T-helper 17 cell (primary cell): ENCODE measurements at regions not wholly inside any gene's neighbourhood (a gene's known extent, or its start where the extent isn't known, plus 50 kb on each side); places are given as distances from the start of the nearest gene placed in this dataset.

ENCODE experiments used
- ATAC-seq: fragments of 150-1000 bp; cut with Tn5 transposase; 2 replicates; pipeline ENCODE4 v1.10.0; 2021; ENCODE audit warnings: mild to moderate bottlenecking, moderate library complexity
- DNase-seq, 3 donors: peaks; one replicate each; pipeline versions ENCODE4 v3.0.0 to v3.0.0-alpha.2; 2020 to 2021
- H3K9me3 ChIP-seq: one replicate; pipeline ENCODE4 v1.7.0; 2013; ENCODE audit warnings: low read length, mild to moderate bottlenecking; ENCODE audit not compliant: control insufficient read depth, poor library complexity, severe bottlenecking
- H3K27ac Mint-ChIP-seq: one replicate; pipeline ENCODE4 v1.8.0; 2022; ENCODE audit warnings: mild to moderate bottlenecking, moderate library complexity, mixed read lengths
- H3K27me3 Mint-ChIP-seq: one replicate; pipeline ENCODE4 v1.8.0; 2022; ENCODE audit warnings: mixed read lengths
- H3K36me3 Mint-ChIP-seq: one replicate; pipeline ENCODE4 v1.8.0; 2022; ENCODE audit warnings: low read depth, mixed read lengths
- H3K4me1 Mint-ChIP-seq: one replicate; pipeline ENCODE4 v1.8.0; 2022; ENCODE audit warnings: mild to moderate bottlenecking, mixed read lengths
- H3K4me3 Mint-ChIP-seq: one replicate; pipeline ENCODE4 v1.8.0; 2022; ENCODE audit warnings: mild to moderate bottlenecking, moderate library complexity, mixed read lengths

DNA sequence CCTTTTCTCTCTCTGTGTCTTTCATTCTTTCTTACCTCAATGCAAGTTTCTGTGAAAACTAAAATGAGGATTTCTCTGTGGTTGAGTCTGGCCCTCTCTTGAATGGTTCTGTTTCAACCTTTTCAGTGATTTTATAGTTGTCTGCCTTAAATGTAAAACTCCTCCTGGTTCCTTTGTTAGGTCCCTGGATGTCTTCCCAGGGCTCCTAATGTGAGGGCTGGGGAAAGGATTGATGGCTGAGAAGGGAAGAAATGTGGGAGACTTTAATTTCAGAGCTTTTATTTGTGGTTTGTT, 90.6 kb upstream of the GRM7 start:
- no peaks in the 10 kb centered on the region for H3K27me3 Mint-ChIP-seq
- DNase-seq: no peak
- no peak overlapping the region for H3K4me3 Mint-ChIP-seq
- H3K4me1 Mint-ChIP-seq: no peaks in the 10 kb centered on the region
- ATAC-seq: no peak
- H3K27ac Mint-ChIP-seq: no peak overlapping the region
- H3K36me3 Mint-ChIP-seq: no peaks in the 10 kb centered on the region
- H3K9me3 ChIP-seq: no peaks in the 10 kb centered on the region

DNA sequence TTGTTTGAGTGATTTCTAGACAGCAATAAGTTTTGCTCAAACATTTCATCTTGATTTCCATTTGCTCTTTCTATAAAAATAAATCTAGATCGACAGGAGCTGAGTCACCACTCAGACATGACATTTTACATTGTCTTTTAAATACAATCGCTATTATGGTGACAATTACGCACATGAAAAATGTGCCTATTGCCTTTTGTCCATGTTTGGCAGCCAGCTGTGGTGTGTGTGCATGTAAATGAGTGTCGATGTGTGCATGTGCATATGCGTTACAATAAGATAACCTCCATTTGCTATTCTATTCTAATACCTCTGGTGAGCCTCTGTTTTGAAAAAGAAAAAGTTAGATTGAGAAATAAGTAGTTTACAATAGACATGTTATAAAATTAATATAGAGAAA, 89.7 kb upstream of the GRM7 start:
- Mint-ChIP-seq H3K36me3 (no peaks in the 10 kb centered on the region), H3K27me3 (no peaks in the 10 kb centered on the region), H3K27ac (no peak overlapping the region), H3K4me3 (no peak overlapping the region), H3K4me1 (no peaks in the 10 kb centered on the region)
- no peaks in the 10 kb centered on the region for H3K9me3 ChIP-seq
- ATAC-seq (no peak), DNase-seq (no peak)

DNA sequence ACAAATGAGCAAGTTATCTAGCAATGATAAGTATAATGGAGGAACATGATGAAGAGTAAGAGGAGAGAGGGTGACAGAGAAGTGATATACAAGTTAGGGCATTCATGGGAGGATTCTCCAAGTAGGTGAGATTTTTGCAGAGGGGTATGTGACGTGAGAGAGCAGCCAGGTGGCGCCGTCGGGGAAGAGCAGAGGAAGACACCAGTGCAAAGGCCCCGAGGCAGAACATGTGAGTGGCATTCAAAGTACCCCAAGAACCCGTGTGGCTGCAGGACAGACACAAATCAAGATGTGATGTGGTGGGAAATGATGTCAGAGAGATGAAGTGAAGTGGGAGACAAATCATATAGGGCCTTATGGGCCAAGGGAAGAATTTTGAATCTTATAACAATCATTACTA, 81.8 kb upstream of the GRM7 start:
- H3K9me3 ChIP-seq: no peaks in the 10 kb centered on the region
- H3K4me1 Mint-ChIP-seq: no peaks in the 10 kb centered on the region
- H3K4me3 Mint-ChIP-seq: no peak overlapping the region
- H3K27ac Mint-ChIP-seq: no peak overlapping the region
- DNase-seq (no peak), ATAC-seq (no peak)
- no peaks in the 10 kb centered on the region for H3K27me3 Mint-ChIP-seq
- H3K36me3 Mint-ChIP-seq: no peaks in the 10 kb centered on the region

DNA sequence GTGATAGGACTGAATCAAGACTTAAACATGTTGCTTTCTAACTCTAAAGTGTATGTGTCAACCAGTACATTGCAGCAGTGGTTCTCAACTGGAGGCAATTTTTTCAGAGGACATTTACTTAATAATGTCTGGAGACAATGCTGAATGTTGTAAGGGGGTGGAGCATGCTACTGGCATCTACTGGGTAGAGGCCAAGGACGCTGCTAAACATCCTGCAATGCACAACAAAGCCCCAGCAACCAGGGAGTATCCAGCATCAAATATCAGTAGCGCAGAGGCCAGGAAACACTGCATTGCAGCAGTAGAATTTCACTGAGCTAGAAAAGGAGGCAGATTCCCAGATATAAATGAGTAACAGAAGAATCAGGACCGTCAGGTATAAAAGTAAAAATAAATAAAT, 79.8 kb upstream of the GRM7 start:
- H3K9me3 ChIP-seq: no peaks in the 10 kb centered on the region
- Mint-ChIP-seq H3K36me3 (no peaks in the 10 kb centered on the region), H3K27ac (no peak overlapping the region), H3K4me1 (no peaks in the 10 kb centered on the region), H3K27me3 (no peaks in the 10 kb centered on the region), H3K4me3 (no peak overlapping the region)
- ATAC-seq (no peak), DNase-seq (no peak)

DNA sequence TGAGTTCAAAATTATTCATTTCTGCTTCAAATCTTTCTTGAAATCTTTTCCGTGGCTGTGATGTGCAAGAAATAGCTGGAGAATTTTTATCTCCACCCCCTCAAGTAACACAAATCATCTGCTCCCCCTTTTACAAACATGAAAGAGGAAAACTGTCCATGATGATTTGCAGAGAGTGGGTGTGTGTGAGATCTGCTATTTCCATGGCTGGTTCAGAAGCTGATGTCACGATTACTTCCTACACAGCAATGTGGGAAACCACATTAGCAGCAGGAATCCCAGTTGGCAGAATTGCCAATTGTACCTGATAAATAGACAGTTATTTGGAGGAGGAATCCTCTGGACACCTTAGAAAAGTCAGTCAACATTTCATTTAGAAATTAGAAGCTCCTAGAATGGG, 75.2 kb upstream of the GRM7 start:
- no peaks in the 10 kb centered on the region for H3K4me1 Mint-ChIP-seq
- H3K36me3 Mint-ChIP-seq: no peaks in the 10 kb centered on the region
- H3K27me3 Mint-ChIP-seq: no peaks in the 10 kb centered on the region
- H3K27ac Mint-ChIP-seq: no peak overlapping the region
- no peak for DNase-seq
- H3K9me3 ChIP-seq: no peaks in the 10 kb centered on the region
- no peak for ATAC-seq
- no peak overlapping the region for H3K4me3 Mint-ChIP-seq

DNA sequence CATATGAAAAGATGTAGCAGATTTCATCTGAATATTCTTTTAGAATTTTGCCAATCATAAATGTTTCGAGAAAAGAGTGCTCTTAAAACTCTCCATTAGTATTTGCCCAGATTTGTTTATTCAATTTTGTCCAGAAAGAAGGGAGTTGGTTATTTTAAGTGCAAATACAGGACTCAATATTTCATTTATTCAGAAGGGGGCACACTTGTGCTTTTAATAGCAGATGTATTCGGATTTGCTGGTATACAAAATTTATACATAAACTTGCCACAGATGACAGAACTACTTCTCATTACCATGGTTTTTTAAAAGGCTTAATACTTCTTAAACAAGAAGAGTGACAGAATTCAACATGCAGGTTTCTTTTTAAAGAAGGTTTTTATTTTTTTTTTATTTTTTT, 69.8 kb upstream of the GRM7 start:
- no peak for DNase-seq
- Mint-ChIP-seq H3K27ac (no peak overlapping the region), H3K36me3 (no peaks in the 10 kb centered on the region), H3K4me1 (no peaks in the 10 kb centered on the region), H3K27me3 (no peaks in the 10 kb centered on the region), H3K4me3 (no peak overlapping the region)
- ATAC-seq: no peak
- H3K9me3 ChIP-seq: no peaks in the 10 kb centered on the region

DNA sequence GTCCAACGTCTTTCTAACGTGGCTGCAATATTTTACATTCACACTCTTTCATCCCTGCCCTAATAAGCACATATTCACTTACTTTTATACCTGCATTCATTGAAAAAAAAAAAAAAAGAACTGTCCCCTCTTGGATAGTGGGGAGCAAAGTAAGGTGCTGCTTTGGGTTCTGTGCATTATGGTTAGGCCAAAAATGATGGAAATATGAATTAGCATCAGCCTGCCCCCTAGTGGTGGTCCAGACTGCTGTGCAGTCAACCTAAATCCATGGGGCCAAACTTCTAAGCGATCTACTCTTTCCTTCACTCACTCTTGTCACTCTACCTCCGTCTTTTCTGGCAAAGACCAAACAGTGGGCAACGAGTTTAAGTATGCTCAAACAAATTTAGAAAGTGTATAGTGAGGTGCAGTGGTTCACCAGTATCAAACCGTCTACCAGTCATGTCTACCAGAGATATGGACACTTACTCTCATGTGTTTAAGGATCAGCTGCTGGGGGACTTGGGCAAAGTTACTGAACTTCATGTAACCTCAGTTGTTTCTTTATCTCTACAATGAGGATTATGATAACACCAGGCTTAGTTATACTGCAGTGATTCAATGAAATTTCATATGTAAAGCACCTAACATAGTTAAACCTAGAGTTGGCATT, 61.5 kb upstream of the GRM7 start:
- no peaks in the 10 kb centered on the region for H3K9me3 ChIP-seq
- H3K27me3 Mint-ChIP-seq: no peaks in the 10 kb centered on the region

DNA sequence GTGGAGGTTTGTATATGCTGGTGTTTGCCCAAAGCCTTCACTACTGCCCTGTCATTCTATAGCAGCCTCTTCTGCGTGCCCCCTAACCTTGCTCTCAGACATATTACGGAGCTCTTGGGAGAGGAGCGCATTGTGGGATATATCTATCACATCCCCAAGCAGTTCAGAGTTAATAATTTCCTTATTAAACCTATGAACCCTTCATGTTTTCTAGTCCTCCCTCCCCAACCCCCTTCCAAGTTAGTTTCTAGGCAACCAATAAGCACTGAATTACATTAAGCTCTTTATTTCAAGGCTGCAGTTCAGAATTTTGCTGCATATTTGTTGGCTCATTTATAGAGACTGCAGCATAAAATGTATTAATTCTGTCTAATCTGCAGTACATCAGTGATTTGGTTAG, 57.3 kb upstream of the GRM7 start:
- Mint-ChIP-seq H3K27me3 (no peaks in the 10 kb centered on the region), H3K27ac (no peak overlapping the region), H3K36me3 (no peaks in the 10 kb centered on the region), H3K4me1 (no peaks in the 10 kb centered on the region), H3K4me3 (no peak overlapping the region)
- H3K9me3 ChIP-seq: no peaks in the 10 kb centered on the region
- ATAC-seq (no peak), DNase-seq (no peak)

More for the DNA sequence above, 61.5 kb upstream of the GRM7 start:
- no peak for DNase-seq
- Mint-ChIP-seq H3K4me1 (no peaks in the 10 kb centered on the region), H3K27ac (no peak overlapping the region), H3K36me3 (no peaks in the 10 kb centered on the region), H3K4me3 (peak overlapping the region; percentile 2)
- no peak for ATAC-seq

DNA sequence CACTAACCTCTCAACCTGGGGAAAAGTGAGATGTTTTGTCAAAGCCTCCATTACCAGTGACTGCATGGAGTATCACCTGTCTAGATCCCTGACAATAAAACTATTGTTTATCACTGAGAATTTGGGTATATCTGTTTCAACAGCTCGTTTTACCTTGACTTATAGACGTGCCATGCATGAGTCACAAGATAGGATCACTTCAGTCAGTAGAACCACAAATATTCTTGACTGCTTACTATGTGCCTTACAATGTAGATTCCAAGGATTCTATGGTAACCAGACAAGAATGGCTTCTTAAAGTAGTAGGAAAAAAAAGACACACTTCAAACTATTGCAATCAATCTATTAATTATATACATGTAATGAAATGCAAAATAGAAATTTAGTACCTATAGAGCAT, 55.7 kb upstream of the GRM7 start:
- no peaks in the 10 kb centered on the region for H3K36me3 Mint-ChIP-seq
- H3K27me3 Mint-ChIP-seq: no peaks in the 10 kb centered on the region
- DNase-seq (no peak), ATAC-seq (no peak)
- H3K4me1 Mint-ChIP-seq: no peaks in the 10 kb centered on the region
- no peak overlapping the region for H3K4me3 Mint-ChIP-seq
- H3K9me3 ChIP-seq: no peaks in the 10 kb centered on the region
- H3K27ac Mint-ChIP-seq: no peak overlapping the region

DNA sequence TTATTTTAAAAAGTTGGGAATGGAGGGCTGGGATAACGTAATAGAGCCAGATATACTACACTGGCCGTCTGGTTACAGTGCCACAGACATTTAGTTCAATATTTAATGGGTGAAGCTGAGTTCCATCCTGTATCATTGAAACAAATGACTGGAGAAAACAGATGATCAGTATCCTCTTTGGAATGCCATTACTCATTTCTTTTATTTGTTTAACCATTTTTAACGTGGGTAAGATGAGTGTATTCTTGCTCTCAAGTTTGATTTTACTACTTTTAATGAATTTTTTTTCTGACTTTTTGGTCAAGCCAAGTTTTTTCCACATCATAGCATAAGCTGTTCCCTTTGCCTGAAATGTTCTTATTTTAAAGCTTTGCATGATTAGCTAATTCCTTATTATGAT, 53.9 kb upstream of the GRM7 start:
- H3K36me3 Mint-ChIP-seq: no peaks in the 10 kb centered on the region
- no peak overlapping the region for H3K27ac Mint-ChIP-seq
- no peak overlapping the region for H3K4me3 Mint-ChIP-seq
- H3K9me3 ChIP-seq: no peaks in the 10 kb centered on the region
- H3K27me3 Mint-ChIP-seq: no peaks in the 10 kb centered on the region
- DNase-seq: no peak
- no peak for ATAC-seq
- H3K4me1 Mint-ChIP-seq: no peaks in the 10 kb centered on the region

DNA sequence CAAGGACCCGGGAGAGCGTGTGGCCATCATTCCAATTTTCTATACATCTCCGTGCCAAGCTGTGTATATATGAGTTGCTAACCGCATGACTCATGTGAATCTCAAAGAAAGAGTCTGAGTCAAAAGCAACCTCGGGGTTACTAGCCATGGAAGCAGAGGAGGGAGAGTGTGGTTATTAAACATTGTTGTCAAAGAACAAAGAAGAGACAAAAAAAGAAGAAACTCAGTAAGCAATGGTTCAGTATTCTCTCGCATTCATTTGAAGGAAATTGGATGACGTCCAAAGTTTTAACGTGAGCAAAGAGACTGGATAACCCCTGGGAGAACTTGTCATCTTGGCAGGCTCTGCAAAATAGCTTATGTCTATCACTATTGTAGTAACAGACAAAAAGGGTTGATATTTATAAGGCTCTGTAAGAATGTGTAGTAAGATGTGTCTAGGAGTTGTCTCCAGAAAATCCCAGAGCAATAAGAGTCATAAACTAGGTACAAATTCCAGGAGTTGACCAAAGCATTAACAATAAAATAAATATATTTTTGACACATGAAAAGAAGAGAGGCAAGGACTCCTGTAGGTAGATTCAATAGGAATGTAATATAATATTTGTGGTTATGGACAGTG, 52.8 kb upstream of the GRM7 start:
- DNase-seq (no peak), ATAC-seq (no peak)
- Mint-ChIP-seq H3K4me3 (no peak overlapping the region), H3K36me3 (no peaks in the 10 kb centered on the region), H3K27ac (no peak overlapping the region), H3K27me3 (no peaks in the 10 kb centered on the region), H3K4me1 (no peaks in the 10 kb centered on the region)
- no peaks in the 10 kb centered on the region for H3K9me3 ChIP-seq

DNA sequence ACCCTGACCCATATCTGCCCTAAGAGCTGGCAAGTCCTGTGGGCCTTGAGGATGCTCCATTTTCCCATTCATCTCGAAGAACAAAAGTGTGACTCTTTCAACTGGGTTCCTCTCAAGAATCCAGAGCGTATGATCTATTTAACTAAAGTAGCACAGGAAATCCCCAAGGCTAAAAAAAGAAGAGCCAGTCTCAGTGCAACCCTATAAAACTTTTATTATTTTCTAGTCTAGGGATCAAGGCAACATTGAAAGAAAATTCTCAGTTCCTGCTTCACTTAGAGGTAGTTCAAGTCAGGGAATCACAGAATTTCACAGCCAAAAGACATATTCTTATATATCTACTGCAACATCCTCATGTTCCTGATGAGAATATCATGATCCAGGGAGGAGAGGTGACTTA, 51.6 kb upstream of the GRM7 start:
- Mint-ChIP-seq H3K4me1 (no peaks in the 10 kb centered on the region), H3K4me3 (no peak overlapping the region)
- ATAC-seq: no peak

More for the DNA sequence above, 51.6 kb upstream of the GRM7 start:
- Mint-ChIP-seq H3K27ac (no peak overlapping the region), H3K36me3 (no peaks in the 10 kb centered on the region), H3K27me3 (no peaks in the 10 kb centered on the region)
- no peak for DNase-seq
- no peaks in the 10 kb centered on the region for H3K9me3 ChIP-seq
